ENCODE measurements at regions not wholly inside any gene's neighbourhood (a gene's known extent, or its start where the extent isn't known, plus 50 kb on each side); places are given as distances from the start of the nearest gene placed in this dataset.

- TF ChIP-seq EZH2 (IDR thresholded peaks at IDR 0.05; ENCODE audit: low read depth, unreplicated experiment) (no peak), CTCF (conservative IDR thresholded peaks at IDR 0.05; ENCODE audit: low read depth in 2 of 2) (no peak), POLR2AphosphoS5 (IDR thresholded peaks at IDR 0.05; ENCODE audit: low read depth) (no peak), STAT1 (IDR thresholded peaks at IDR 0.05; ENCODE audit: unreplicated experiment) (no peak), REST (IDR thresholded peaks at IDR 0.05; ENCODE audit: unreplicated experiment) (no peak), ZNF114 (CRISPR knock-in tag; IDR thresholded peaks at IDR 0.05) (no peak), EZH2phosphoT487 (IDR thresholded peaks at IDR 0.05; ENCODE audit: unreplicated experiment) (no peak), JUNB (IDR thresholded peaks at IDR 0.05; ENCODE audit: unreplicated experiment) (no peak), ETS1 (IDR thresholded peaks at IDR 0.05) (no peak)
Observed at GRCh38 chr14:101335061-101335661, 226.1 kb upstream of the DIO3 start.
